GM19328 (cell line): ENCODE measurements at regions not wholly inside any gene's neighbourhood (a gene's known extent, or its start where the extent isn't known, plus 50 kb on each side); places are given as distances from the start of the nearest gene placed in this dataset.
"Not testable (repeated sequence)": the region's sequence is repeated elsewhere in the genome, so short reads cannot be mapped to it uniquely, and the experiment has no call there.

Experiments
- ATAC-seq: cut with Tn5 transposase; IDR thresholded peaks from one replicate; pipeline ENCODE4 v1.9.1; 2021; ENCODE audit warnings: mild to moderate bottlenecking, moderate library complexity; ENCODE audit not compliant: unreplicated experiment

DNA sequence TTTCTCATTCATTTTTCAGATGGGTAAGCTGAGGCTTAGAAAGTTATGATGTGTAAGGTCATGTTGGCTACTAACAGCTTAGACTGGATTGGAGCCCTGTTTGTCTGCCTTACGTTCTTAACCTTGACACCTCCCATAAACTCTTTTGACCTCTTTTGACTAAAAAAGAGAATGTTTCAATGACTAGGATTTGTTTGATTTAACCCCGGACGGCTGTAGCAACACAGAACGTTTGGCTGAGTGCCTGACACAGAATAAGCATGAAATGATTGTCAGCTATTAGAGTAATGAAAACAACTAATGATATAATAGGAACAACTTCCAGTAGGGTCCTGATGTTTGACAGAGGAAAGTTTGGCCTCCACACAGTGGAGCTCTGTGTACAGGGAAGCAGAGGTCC, 83.3 kb upstream of the PDZD8 start:
- no peak for ATAC-seq

DNA sequence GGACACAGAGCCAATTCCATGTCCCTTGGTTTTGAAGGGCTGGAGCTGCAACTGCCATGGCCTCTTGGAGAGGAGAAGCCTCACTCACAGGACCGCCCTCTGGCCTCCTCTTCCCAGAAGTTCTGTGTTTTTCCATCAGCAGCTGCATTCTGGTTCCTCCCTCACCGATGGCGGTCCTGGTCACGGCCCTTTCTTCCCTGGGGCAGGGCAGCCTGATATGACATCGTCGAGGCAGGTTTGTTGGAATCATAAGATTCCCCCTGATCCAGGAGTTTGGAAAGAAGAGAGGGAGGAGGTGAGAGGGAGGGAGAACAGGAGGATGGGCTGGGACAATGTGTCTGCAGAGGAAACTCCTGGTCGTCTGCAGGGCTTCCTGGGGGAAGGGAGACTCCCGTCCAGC, 82.7 kb upstream of the PDZD8 start:
- ATAC-seq, result no peak

- ATAC-seq, result no peak
Measured at GRCh38 chr10:117457071-117457810, 82.0 kb upstream of the PDZD8 start.

GRCh38 chr10:117455346-117455745, 80.1 kb upstream of the PDZD8 start:
- no peak for ATAC-seq

DNA sequence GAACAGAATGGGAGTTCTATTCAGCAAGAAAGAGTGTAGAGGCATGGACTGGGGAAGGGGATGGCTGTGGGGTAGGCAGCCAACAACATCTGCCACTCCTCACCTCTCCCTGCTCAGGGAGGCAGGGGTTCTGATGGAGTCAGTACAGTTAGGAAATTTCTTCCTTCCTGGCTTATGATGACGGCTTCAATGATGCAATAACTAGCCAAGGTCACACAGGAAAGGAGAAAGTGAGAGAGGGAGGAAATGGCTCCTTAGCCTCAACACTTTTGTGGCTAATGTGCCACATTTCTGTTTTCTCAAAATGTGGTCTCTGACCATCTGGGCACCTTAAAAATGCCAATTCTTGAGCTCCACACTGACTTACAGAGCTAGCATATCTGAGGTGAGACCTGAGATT, 79.3 kb upstream of the PDZD8 start:
- no peak for ATAC-seq

- not testable (repeated sequence) for ATAC-seq
Measured at GRCh38 chr10:117453484-117453883, 78.2 kb upstream of the PDZD8 start.

DNA sequence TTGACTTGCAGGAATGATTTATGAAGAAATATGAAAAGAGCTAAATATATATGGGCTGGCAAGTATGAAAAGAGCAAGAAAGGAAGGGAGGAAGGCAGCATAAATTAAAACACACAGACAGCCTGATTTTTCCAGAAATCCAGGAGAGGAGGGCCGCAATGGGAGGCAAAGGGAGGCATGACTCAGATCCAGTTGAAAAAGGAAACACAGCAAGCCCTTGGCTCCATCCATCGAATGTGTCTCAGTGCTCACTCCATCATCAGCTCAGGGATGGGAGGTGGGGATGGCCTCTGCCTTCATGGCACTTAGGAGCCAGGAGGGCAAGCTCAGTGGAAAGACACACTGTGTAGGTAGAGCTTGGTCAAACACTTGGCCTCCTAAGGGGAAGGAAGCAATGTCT, 75.7 kb upstream of the PDZD8 start:
- ATAC-seq, result no peak

- ATAC-seq, result no peak
Measured at GRCh38 chr10:117449636-117450035, 74.4 kb upstream of the PDZD8 start.

DNA sequence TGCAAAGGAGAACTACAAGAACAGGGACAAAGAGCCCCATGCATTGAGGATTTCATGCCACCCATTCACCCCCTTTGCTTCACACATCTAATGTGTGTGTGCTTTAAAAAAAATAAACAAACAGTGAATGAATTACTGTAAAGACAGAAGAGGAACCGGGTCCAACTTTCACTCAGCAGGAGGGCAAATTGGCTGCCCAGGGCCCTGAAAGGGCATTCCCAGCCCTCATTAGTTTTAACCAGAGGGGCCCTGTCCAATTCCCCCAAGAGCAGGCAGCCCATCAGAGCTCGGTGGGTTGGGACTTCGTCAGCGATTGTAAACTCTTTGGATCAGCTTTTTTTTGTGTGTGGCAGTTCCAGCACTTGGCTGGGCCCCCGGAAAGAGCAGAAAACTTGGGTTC, 73.6 kb upstream of the PDZD8 start:
- ATAC-seq, result no peak

GRCh38 chr10:117445992-117446391, 70.8 kb upstream of the PDZD8 start:
- no peak for ATAC-seq

DNA sequence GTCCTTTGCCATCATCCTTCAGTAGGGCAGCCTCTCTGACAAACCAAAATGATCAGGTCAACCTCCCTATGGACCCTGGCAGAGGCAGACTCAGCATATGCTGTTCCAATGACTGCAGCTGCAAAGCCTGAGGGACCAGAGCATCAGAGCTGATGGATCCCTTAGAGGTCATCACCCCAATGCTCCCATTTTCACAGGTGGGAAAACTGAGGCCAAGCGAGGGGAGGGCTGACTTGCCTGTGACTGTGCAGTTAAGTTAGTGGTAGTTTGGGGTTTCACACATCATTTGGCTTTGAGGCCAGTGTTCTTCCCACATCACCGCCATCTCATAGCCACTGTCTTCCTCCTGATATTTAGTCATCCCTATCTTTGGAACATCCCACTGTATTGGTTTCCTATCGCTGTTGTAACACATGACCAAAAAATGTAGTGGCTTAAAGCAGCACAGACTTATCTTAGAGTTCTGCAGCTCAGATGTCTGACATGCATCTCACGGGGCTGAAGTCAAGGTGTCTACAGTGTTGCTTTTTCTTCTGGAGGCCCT, 69.3 kb upstream of the PDZD8 start:
- no peak for ATAC-seq

DNA sequence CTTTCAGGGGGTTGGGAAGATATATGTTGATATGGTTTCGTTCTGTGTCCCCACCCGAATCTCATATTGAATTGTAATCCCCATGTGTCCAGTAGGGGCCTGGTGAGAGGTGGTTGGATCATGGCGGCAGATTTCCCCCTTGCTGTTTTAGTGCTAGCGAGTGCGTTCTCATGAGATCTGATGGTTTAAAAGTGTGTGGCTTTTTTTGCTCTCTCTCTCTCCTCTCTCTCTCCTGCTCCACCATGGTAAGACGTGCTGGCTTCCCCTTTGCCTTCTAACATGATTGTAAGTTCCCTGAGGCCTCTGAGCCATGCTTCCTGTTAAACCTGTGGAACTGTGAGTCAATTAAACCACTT, 68.4 kb upstream of the PDZD8 start:
- ATAC-seq, result no peak

DNA sequence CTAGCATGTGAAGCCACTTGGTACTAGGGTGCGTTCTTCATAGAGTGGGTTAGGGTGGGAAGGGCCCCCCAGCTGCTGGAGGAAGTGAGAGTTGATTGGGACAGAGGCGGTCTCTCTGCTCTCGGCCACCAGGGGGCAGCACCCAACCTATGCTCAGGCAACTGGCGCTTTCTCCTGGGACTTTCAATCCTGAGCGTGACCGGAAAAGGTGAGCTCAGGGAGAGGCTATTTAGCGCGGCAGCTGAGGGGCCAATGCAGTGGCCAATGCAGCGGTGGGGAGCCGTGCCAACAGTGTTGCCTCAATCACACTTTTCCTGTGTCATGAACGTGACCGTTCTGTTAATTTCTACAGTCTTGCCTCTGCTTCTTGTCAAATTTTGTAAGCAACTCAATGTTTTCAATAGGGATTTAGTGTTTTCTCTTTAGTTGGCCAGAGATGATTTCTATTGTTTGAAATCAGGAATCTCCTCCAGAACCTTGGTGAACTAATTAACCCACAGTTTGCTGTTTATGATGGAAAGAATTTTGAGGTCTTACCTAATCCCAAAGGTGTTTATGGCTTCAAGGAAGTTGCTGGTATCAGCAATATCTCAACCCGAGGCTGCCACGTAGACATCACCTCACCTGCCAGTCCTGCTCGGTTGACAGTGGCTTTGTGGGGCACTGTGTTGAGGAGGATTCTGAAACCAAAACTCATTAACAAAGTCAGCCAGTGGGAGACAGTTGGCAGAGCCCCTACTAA, 67.9 kb upstream of the PDZD8 start:
- peak; percentile 61 for ATAC-seq

DNA sequence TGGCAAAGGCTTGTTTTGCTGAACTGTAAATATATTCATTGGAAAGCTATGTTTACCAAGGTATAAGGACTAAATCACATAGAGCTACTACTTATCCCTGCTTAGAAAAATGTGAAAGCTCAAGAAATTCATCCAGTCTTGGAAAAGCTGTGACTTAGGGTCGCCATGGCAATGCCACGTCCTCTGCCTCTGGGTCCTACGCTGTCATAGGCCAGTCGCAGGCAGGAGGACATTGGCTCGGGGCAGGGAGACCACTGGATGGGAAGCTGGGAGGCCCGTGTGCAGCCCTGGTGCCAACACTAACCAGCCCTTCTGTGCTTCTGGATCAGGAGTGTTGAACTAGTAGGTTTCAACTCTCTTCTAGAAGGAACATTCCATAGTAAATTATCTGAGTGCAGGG, 67.3 kb upstream of the PDZD8 start:
- ATAC-seq, result no peak

DNA sequence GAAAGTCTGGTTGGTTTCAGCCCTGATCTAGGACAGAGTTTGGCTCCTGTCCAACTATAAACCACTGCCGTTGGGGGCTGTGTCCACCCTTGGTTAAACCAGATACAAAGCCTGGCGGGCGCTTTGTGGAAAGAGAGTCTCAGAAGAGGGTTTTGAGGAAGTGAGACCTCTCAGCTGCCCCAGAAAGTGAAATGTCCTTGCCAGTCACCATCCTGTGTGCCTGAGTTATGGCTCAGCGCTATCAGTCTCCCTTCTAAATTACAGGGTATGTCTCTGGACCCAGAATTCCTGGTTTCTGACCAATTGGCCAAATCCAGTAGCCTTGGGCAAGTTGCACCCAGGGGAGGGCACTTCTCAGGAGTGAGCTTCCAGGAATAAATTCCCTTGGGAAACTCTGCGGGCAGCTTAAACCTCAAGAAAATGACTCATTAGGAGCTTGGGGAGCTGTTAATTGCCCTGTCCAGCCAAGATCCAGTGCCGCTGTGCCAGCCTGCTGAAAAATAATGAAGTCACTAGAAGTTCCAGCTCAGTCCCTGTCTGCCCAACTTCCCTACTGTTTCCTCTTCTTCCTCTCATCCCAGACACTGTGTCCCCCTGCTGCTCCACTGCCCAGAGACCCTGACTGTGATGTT, 66.7 kb upstream of the PDZD8 start:
- no peak for ATAC-seq

- no peak for ATAC-seq
Measured at GRCh38 chr10:117441361-117441760, 66.1 kb upstream of the PDZD8 start.

GRCh38 chr10:117439243-117439912, 64.1 kb upstream of the PDZD8 start:
- no peak for ATAC-seq

- no peak for ATAC-seq
Measured at GRCh38 chr10:117432866-117433265, 57.6 kb upstream of the PDZD8 start.

DNA sequence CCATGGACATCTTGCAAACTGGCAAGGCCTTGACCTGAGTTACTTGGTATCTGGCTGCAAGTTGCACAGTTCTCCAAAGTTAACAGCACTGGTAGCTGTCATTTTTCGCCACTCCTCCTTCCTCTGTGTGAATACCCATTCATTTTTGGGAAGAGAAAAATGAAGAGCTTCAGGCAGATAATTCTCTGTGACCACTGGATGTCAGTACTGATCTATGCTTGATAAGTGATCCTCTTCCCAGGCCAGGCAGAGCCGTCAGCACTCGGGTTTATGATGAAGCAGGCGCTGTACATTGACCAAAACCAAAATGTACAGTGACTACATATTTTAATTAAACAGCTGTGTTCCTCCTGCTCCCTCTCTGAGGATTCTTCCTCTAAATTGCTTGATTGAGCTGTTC, 55.9 kb upstream of the PDZD8 start:
- no peak for ATAC-seq

DNA sequence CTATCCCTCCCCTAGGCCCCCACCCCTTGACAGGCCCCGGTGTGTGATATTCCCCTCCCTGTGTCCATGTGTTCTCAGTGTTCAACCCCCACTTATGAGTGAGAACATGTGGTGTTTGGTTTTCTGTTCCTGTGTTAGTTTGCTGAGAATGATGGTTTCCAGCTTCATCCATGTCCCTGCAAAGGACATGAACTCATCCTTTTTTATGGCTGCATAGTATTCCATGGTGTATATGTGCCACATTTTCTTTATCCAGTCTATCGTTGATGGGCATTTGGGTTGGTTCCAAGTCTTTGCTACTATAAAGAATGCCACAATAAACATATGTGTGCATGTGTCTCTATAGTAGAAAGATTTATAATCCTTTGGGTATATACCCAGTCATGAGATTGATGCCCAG, 55.3 kb upstream of the PDZD8 start:
- ATAC-seq, result not testable (repeated sequence)

GRCh38 chr10:117429643-117430265, 54.5 kb upstream of the PDZD8 start:
- no peak for ATAC-seq
